ENCODE measurements at regions not wholly inside any gene's neighbourhood (a gene's known extent, or its start where the extent isn't known, plus 50 kb on each side); places are given as distances from the start of the nearest gene placed in this dataset.

DNA sequence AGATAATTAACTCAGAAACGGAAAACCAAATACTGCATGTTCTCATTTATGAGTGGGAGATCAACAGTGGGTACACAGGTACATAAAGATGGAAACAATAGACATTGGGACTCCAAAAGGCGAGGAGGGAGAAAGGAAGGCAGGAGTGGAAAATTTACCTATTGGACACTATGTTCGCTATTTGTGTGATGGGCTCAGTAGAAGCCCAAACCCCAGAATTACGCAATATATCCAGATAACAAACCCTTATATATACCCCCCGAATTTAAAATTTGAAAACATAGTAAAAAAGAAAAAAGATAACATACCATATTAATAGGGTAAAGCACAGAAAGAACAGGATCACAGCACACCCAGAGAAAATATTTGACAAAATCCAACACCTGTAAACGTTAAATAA is 1351.7 kb upstream of the FAM98A start:
- TF ChIP-seq, protein P1, sequence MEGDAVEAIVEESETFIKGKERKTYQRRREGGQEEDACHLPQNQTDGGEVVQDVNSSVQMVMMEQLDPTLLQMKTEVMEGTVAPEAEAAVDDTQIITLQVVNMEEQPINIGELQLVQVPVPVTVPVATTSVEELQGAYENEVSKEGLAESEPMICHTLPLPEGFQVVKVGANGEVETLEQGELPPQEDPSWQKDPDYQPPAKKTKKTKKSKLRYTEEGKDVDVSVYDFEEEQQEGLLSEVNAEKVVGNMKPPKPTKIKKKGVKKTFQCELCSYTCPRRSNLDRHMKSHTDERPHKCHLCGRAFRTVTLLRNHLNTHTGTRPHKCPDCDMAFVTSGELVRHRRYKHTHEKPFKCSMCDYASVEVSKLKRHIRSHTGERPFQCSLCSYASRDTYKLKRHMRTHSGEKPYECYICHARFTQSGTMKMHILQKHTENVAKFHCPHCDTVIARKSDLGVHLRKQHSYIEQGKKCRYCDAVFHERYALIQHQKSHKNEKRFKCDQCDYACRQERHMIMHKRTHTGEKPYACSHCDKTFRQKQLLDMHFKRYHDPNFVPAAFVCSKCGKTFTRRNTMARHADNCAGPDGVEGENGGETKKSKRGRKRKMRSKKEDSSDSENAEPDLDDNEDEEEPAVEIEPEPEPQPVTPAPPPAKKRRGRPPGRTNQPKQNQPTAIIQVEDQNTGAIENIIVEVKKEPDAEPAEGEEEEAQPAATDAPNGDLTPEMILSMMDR (IDR thresholded peaks at IDR 0.05; ENCODE audit: low read depth, low read length, poor library complexity, severe bottlenecking): no peak
- no peak for TF ChIP-seq EZH2phosphoT487 (IDR thresholded peaks at IDR 0.05; ENCODE audit: borderline replicate concordance, low read length)
